Osteocyte (in vitro differentiated cells): ENCODE measurements at regions not wholly inside any gene's neighbourhood (a gene's known extent, or its start where the extent isn't known, plus 50 kb on each side); places are given as distances from the start of the nearest gene placed in this dataset.
"Not testable (repeated sequence)": the region's sequence is repeated elsewhere in the genome, so short reads cannot be mapped to it uniquely, and the experiment has no call there.

Source experiments
- DNase-seq: peaks from one replicate; pipeline ENCODE4 v3.0.0; 2021; ENCODE audit warnings: mixed read lengths; ENCODE audit not compliant: unreplicated experiment; ENCODE audit errors: extremely low spot score
- H3K27ac Mint-ChIP-seq: one replicate; pipeline ENCODE4 v1.8.0; 2021; ENCODE audit warnings: mild to moderate bottlenecking, mixed read lengths; ENCODE audit not compliant: unreplicated experiment
- H3K27me3 Mint-ChIP-seq: one replicate; pipeline ENCODE4 v1.8.0; 2021; ENCODE audit warnings: mixed read lengths; ENCODE audit not compliant: unreplicated experiment
- H3K36me3 Mint-ChIP-seq: one replicate; pipeline ENCODE4 v1.8.0; 2021; ENCODE audit warnings: mixed read lengths; ENCODE audit not compliant: unreplicated experiment
- H3K4me1 Mint-ChIP-seq: one replicate; pipeline ENCODE4 v1.8.0; 2021; ENCODE audit warnings: mixed read lengths; ENCODE audit not compliant: unreplicated experiment
- H3K4me3 Mint-ChIP-seq: one replicate; pipeline ENCODE4 v1.8.0; 2021; ENCODE audit warnings: mild to moderate bottlenecking, moderate library complexity, mixed read lengths; ENCODE audit not compliant: unreplicated experiment
- H3K9me3 Mint-ChIP-seq: one replicate; pipeline ENCODE4 v1.8.0; 2021; ENCODE audit warnings: mixed read lengths; ENCODE audit not compliant: unreplicated experiment
- TF ChIP-seq, protein P1 (sequence below): fragments of 200-600 bp; sonication (generic); IDR thresholded peaks from 2 replicates; pipeline ENCODE4 v1.5.0; 2021; ENCODE audit warnings: antibody characterized with exemption, mild to moderate bottlenecking, moderate library complexity

DNA sequence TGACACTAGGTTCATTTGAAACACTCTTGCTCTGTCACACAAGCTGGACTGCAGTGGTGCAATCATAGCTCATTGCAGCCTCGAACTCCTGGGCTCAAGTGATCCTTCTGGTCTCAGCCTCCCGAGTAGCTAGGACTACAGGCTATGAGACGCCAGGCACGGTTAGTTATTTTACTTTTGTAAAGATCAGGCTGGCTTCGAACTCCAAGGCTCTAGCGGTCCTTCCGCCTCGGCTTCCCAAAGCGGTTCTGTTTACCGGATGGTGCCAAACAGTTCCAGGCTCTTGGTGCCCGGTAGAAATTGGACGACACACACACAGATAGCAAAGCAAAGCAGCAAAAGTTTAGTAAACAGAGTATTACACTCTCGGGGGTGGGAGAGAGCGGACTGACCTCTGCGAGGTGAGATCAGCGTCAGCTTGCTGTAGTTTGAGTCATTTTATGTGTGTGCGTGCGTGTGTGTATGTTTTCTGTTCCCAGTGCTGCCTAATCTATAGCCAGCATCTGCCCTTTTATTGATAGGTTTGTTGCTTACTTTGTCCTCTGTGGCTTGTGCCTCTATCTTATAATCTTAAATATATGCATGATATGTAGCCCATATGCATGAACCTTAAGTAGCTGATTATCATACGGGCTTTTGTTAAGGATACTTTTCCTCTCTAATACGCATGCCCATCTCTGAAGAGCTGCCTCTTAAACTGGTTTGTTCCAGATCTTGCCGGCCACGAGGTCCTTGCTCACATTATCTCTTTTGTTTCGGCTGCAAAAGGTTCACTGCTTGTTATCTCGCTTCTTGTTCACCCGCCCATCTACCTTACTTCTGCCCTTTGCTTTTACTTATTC is 75.2 kb downstream of the OR2B2 start:
- Mint-ChIP-seq H3K4me3 (no peak overlapping the region), H3K4me1 (peaks cover 26% of the 10 kb centered on the region), H3K36me3 (peaks cover 7% of the 10 kb centered on the region), H3K27ac (no peak overlapping the region), H3K27me3 (no peaks in the 10 kb centered on the region), H3K9me3 (no peaks in the 10 kb centered on the region)
- no peak for DNase-seq
- TF ChIP-seq, protein P1, sequence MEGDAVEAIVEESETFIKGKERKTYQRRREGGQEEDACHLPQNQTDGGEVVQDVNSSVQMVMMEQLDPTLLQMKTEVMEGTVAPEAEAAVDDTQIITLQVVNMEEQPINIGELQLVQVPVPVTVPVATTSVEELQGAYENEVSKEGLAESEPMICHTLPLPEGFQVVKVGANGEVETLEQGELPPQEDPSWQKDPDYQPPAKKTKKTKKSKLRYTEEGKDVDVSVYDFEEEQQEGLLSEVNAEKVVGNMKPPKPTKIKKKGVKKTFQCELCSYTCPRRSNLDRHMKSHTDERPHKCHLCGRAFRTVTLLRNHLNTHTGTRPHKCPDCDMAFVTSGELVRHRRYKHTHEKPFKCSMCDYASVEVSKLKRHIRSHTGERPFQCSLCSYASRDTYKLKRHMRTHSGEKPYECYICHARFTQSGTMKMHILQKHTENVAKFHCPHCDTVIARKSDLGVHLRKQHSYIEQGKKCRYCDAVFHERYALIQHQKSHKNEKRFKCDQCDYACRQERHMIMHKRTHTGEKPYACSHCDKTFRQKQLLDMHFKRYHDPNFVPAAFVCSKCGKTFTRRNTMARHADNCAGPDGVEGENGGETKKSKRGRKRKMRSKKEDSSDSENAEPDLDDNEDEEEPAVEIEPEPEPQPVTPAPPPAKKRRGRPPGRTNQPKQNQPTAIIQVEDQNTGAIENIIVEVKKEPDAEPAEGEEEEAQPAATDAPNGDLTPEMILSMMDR, result no peak

DNA sequence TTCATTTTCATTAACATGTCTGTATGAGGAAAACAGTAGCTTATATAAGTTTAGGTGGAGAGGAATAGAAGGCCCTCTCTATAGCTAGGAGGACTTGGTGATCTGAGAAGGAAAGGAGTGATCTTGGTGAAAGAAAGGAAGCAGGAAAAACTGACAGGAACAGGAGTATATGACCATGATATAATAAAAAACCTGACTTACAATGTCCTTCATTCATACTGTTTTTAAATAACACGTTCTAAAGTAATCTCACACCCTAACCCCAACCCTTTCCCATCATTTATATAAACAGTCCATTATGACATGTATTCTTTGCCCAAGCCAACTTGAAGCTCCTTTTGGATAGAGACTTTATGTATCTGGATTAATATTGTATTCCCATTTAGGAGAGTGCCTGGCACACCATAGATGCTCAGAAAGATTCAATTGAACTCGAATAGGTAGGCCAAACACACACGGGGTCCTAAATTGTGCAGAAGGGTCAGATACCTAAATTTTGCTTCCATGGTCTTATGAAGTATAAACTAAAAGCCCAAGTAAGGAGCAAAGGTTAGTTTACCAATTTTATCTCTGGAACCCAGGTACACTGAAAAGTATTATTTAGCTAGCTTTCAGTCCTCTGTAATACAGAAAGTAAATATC is 75.9 kb downstream of the OR2B2 start:
- H3K36me3 Mint-ChIP-seq, result peaks cover 7% of the 10 kb centered on the region
- H3K9me3 Mint-ChIP-seq, result no peaks in the 10 kb centered on the region
- no peaks in the 10 kb centered on the region for H3K27me3 Mint-ChIP-seq
- peaks cover 29% of the 10 kb centered on the region for H3K4me1 Mint-ChIP-seq
- TF ChIP-seq, protein P1, result no peak
- H3K4me3 Mint-ChIP-seq, result no peak overlapping the region
- no peak overlapping the region for H3K27ac Mint-ChIP-seq
- DNase-seq, result no peak

DNA sequence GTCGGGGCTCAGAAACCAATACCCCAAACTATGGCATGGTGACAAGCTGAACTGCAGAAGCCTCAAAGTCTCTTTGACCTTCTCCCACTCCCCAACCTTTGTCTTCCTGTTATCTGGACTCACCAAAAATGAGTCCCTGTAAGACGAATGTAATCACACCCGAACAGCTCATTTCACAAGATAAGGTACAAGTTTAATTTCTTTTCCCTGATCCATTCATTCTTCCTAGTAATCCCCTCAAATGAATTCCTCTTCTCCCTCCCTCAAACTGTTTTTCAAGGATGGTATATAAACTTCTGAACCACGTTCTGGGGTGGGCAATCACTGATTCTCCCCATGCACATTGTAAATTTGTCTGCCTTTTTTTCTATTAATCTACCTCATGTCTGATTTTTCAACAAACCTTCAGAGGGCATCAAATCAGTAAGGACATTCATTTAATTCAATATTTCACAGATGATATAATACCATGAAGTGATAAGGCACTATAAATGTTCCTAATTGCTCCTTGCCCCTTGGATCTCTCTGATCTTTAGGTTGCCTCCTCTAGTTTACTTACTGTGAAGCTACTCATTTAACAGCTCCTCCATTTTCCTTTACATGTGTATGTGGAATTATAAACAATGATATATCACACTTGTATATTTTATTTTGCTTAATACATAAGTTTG is 77.2 kb downstream of the OR2B2 start:
- H3K27ac Mint-ChIP-seq, result peak overlapping the region; percentile 50
- H3K27me3 Mint-ChIP-seq, result no peaks in the 10 kb centered on the region
- H3K4me1 Mint-ChIP-seq, result peaks cover 35% of the 10 kb centered on the region
- TF ChIP-seq, protein P1, result no peak
- no peaks in the 10 kb centered on the region for H3K9me3 Mint-ChIP-seq
- DNase-seq, result no peak
- H3K4me3 Mint-ChIP-seq, result no peak overlapping the region
- peaks cover 7% of the 10 kb centered on the region for H3K36me3 Mint-ChIP-seq

GRCh38 chr6:27834384-27834783 is 77.8 kb downstream of the OR2B2 start:
- Mint-ChIP-seq H3K27me3 (no peaks in the 10 kb centered on the region), H3K27ac (peak overlapping the region; percentile 48), H3K9me3 (no peaks in the 10 kb centered on the region), H3K36me3 (peaks cover 7% of the 10 kb centered on the region), H3K4me3 (no peak overlapping the region), H3K4me1 (peaks cover 36% of the 10 kb centered on the region)
- TF ChIP-seq, protein P1, result no peak
- DNase-seq, result no peak

DNA sequence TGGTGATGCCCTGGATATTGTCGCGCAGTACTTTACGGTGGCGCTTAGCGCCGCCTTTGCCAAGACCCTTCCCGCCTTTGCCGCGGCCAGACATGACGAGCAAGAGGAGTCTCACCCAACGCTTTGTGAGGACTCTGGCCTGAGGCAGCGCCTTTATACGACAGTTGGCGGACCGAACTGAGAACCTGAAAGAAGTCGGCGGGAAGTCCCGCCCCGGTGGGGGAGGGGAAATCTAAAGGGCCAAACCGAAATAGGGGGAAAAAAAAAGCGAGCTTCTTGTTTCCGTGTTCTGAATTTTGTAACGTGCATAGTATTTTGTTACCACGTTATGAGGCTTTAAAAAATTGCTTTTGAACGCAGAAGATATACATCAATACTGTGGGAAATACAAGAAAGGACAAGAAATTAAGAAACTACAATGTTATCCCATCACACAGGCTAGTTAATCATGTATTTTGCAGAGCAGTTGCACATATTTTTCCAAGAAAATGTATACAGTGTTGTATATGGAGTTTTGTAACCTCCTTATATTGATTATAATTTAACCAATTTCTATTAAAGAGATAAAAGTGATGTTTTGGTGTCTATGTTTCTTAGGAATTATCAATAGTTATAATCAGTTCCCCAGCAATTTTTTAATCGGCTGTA is 80.6 kb downstream of the OR2B2 start:
- not testable (repeated sequence) for H3K9me3 Mint-ChIP-seq, DNase-seq, H3K27me3 Mint-ChIP-seq, H3K36me3 Mint-ChIP-seq
- H3K4me3 Mint-ChIP-seq, result peak overlapping the region; percentile 88
- H3K4me1 Mint-ChIP-seq, result peaks cover 40% of the 10 kb centered on the region
- H3K27ac Mint-ChIP-seq, result peak overlapping the region; percentile 98

DNA sequence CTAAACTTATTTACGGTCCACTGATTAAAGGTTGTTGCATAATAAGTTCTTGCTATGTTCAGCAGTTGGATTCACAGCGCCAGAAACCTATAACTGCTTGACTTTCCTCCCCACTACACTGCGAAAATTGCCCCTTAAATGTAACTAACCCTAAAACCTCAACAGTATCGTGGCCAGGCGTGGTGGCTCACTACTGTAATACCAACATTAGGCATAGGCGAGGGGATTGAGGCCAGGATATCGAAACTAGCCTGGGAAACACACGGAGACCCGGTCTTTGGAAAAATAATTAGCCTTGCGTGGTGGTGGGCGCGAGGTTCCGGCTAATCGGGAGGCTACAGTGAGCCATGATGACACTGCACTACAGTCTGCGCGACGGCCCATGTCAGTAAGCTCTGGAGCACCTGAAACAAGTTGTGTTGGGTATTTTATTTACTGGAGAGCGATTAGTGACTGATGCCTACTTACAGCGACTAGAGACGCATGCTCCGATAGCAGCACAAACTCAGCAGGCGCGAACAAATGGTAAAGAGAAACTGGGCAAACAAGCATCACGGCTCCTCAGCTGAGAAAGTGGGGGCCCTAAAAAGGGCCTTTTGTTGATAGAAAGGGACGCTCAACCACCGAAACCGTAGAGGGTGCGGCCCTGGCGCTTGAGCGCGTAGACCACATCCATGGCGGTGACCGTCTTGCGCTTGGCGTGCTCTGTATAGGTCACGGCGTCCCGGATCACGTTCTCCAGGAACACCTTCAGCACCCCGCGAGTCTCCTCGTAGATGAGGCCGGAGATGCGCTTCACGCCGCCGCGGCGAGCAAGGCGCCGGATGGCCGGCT is 81.4 kb downstream of the OR2B2 start:
- not testable (repeated sequence) for H3K9me3 Mint-ChIP-seq, H3K27me3 Mint-ChIP-seq, DNase-seq, H3K36me3 Mint-ChIP-seq
- Mint-ChIP-seq H3K4me3 (peak overlapping the region; percentile 88), H3K4me1 (peaks cover 38% of the 10 kb centered on the region), H3K27ac (peak overlapping the region; percentile 98)
